GM21825 (cell line): ENCODE measurements at regions not wholly inside any gene's neighbourhood (a gene's known extent, or its start where the extent isn't known, plus 50 kb on each side); places are given as distances from the start of the nearest gene placed in this dataset.
"Not testable (repeated sequence)": the region's sequence is repeated elsewhere in the genome, so short reads cannot be mapped to it uniquely, and the experiment has no call there.

Experiments
- ATAC-seq: cut with Tn5 transposase; IDR thresholded peaks from one replicate; pipeline ENCODE4 v1.9.1; 2021; ENCODE audit warnings: mild to moderate bottlenecking, moderate library complexity; ENCODE audit not compliant: unreplicated experiment

GRCh38 chr1:198809247-198809646, 170.4 kb downstream of the PTPRC start:
- ATAC-seq: no peak

GRCh38 chr1:198811449-198811848, 172.6 kb downstream of the PTPRC start:
- no peak for ATAC-seq

GRCh38 chr1:198823626-198824025, 184.8 kb downstream of the PTPRC start:
- no peak for ATAC-seq

DNA sequence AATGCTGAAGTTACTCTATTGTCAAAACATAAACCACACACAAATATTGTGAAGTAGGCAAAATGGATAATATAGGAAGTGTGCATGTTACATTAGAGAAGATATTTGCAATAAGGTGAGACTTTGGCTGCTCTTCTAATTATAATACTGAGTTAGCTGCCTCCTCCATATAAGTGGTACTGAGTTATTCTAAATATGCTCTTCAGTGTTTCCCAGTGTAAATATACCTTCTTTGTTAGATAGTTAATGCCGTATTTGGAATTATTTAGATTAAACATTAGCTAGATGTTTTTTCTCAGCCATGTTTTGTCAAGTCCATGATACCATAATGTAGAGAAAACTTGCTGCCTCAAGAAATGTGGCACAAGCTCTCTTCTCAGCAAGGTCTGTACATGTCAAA, 186.4 kb downstream of the PTPRC start:
- ATAC-seq: no peak

GRCh38 chr1:198829356-198829755, 190.5 kb downstream of the PTPRC start:
- ATAC-seq: no peak

GRCh38 chr1:198829944-198830343, 191.1 kb downstream of the PTPRC start:
- ATAC-seq: no peak

- no peak for ATAC-seq
These were observed 191.6 kb downstream of the PTPRC start for GRCh38 chr1:198830412-198830811.

DNA sequence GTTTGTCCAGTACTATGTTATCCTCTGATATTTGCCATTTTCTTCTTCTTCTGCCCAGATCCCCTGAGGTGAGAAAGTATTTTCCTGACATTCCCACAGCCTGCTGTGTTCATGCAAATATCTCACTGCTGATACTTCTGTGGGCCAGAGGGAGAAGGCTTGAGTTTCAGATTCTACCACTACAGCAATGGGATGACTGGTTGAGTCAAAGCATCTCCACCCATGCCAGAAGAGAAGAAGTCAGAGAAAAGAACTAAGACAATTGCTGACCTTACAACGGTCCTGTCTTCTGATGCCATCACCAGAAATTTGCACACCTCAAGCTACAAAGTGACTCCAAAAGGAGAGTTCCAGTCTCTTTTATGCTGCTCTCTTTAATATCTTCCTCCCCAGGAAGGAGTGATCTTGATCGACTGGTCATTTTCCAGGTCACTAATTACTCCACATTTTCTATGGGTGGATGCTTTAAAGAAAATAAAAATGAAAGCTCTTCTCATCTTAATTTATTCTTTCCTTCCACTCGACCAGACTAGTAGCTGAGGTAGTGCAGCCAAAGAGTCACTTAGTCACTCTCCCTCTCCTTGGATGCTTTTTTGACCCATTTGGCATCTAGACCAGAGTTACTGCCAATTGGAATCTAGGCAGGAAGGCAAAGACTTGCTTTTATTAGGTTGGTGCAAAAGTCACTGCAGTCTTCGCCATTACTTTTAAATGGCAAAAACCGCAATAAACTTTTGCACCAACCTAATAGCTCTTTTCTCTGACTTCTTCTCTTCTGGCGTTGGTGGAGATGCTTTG, 195.1 kb downstream of the PTPRC start:
- ATAC-seq: no peak

- no peak for ATAC-seq
These were observed 198.6 kb downstream of the PTPRC start for GRCh38 chr1:198837278-198838021.

DNA sequence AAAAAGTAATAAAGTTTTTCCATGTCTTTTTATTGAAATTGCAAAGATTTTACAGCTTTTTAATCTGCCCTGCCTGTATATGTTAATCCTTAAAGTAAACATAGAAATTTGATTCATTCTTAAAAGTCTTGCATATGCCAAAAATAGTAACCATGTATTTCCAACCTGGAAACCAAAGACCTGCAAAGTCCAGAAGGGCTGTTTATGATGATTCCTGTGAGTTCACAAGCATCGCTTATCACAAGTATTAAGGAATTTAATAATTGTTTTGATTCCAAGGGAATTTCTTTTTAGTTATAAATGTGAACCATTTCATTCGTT, 199.1 kb downstream of the PTPRC start:
- no peak for ATAC-seq

DNA sequence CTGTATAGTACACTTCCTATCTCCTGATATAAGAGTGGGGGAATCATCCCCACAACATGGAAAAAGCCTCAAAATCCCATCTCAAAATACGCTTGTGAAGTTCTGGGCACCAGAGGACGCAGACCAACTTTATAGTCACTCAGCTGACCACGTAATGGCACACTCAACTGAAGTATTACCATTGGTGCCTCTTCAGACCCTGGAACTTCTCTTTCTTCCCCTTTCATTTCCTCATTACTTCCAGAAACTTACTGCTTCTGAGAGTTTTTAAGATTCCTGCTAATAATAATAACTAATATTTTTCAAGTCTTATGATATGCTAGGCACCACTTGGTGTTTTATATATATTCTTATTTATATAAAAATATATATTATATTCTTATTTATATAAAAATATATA, 202.6 kb downstream of the PTPRC start:
- ATAC-seq: no peak

DNA sequence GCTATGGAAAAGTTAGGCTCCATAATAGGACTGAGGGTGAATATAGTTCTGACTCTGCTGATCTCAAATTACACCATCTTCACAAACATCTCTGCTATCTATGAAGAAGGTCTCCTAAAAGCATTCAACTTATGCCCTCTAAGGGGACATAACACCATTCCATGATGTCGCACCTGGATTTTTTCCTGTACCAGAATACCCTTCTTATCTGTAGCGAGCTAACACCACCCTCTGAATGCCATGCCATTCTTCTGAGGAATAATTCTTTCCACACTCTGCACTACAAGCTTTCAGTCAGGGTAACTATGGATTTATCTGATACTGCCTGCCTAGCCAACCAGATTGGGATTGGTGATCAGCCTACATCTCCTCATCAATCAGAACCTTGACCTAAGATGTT, 203.8 kb downstream of the PTPRC start:
- no peak for ATAC-seq

GRCh38 chr1:198845271-198845670, 206.4 kb downstream of the PTPRC start:
- no peak for ATAC-seq

GRCh38 chr1:198845851-198846250, 207.0 kb downstream of the PTPRC start:
- ATAC-seq: no peak

GRCh38 chr1:198846556-198846955, 207.7 kb downstream of the PTPRC start:
- no peak for ATAC-seq

DNA sequence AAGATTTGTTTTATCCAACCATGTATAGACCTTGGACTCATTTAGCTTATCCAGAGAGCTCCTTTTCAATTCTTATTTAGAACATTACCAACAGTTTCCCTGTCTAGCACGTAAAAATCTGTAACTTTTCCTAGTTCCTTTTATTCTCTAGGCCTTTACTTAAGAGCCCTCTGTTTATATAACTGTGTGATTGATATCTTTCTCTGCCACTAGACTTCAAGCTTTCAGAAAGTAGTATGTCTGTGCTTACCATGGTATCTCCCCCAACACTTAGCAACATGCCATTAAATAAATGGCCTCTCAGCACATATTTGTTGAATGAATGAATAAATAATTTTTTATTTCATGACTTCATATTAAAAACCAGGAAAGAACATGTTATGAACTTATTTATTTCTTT, 209.4 kb downstream of the PTPRC start:
- ATAC-seq: no peak

DNA sequence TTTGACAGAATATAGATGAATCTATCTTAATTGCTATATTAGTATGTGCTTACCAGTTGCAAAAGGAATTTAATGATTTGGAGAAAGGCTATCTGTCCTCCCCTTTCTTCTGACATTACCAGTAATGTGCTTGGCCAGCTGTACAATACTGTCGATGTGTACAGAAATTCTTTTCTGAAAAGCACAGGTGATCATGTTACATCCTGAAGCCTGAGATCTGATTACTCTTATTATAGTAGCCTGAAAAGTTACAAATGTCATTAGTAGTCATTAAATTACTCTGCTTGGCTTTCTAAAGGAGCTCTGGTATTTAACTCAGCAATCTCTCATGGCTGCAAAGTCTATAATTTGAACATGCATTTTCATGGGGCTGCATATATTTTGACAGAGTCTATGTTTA, 209.8 kb downstream of the PTPRC start:
- ATAC-seq: no peak

GRCh38 chr1:198849093-198849492, 210.3 kb downstream of the PTPRC start:
- no peak for ATAC-seq

DNA sequence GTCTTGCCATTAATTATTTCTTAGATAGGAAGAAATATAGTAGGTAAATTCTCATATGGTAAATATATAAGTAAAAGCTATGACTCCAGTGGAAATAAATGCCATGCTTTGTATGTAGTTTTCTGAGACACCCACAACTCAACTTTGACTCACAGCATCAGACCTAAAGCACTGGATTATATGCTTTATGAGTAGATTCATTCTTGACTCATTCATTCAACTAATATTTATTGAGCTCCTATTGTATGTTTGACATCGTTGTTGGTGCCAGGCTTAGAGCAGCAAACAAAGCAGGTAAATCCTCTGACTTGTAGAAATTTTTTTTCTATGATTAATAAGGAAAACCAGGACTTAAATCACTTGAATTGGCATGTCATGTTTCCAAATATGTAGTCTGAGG, 211.4 kb downstream of the PTPRC start:
- ATAC-seq: no peak

DNA sequence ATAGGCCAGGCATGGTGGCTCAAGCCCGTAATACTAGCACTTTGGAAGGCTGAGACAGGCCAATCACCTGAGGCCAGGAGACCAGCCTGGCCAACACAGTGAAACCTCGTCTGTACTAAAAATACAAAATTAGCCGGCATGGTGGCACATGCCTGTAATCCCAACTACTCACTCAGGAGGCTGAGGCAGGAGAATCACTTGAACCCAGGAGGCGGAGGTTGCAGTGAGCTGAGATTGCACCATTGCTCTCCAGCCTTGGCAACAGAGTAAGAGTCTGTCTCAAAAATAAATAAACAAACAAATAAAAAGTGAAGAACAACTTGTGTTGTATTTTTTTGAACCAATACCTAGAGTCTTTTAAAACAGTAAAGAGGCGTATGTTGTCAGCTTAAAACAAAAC, 212.1 kb downstream of the PTPRC start:
- not testable (repeated sequence) for ATAC-seq

DNA sequence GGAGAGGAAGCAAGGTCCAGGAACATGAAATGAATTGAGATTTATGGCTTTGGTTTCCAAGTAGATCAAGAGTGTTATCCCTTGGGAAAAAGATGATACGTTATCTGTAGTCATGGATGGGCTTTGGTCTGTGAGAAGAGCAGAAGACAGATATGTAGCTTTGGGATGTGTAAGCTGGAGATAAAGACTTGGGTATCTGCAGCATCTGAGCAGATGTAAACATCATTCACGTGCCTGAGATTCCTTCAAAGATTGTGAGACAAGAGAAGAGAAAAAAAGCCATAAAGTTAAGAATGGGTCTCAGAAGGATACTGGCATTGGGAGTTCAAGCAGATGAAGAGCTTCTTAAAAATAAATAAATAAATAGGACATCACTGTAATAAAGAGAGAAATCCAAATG, 217.8 kb downstream of the PTPRC start:
- no peak for ATAC-seq

GRCh38 chr1:198858033-198858432, 219.2 kb downstream of the PTPRC start:
- ATAC-seq: no peak

- ATAC-seq: no peak
These were observed 221.5 kb downstream of the PTPRC start for GRCh38 chr1:198860371-198860770.
